ENCODE measurements at regions not wholly inside any gene's neighbourhood (a gene's known extent, or its start where the extent isn't known, plus 50 kb on each side); places are given as distances from the start of the nearest gene placed in this dataset.
"Not testable (repeated sequence)": the region's sequence is repeated elsewhere in the genome, so short reads cannot be mapped to it uniquely, and the experiment has no call there.

DNA sequence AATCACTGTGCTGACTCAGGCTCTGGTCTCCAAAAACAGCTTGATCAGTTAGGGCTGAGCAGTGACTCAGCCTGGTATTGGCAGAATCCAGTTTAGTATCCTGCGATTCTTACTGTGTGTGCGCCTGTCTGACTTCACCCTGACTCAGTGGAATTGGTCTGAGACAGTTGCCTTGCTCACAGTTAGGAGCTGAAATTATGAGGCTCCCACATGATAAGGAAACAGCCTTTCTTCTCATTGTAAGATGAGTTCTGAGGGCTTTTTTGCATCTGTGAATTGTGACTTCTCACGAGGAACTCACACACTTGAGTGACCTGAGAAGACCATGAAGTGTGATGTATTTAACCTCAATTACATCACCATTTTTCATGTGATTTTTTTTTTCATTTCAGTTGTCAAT, 1282.4 kb downstream of the RPIA start:
- H3K36me3 Mint-ChIP-seq (ENCODE audit: low read depth); CTCF ChIA-PET: not testable (repeated sequence)

DNA sequence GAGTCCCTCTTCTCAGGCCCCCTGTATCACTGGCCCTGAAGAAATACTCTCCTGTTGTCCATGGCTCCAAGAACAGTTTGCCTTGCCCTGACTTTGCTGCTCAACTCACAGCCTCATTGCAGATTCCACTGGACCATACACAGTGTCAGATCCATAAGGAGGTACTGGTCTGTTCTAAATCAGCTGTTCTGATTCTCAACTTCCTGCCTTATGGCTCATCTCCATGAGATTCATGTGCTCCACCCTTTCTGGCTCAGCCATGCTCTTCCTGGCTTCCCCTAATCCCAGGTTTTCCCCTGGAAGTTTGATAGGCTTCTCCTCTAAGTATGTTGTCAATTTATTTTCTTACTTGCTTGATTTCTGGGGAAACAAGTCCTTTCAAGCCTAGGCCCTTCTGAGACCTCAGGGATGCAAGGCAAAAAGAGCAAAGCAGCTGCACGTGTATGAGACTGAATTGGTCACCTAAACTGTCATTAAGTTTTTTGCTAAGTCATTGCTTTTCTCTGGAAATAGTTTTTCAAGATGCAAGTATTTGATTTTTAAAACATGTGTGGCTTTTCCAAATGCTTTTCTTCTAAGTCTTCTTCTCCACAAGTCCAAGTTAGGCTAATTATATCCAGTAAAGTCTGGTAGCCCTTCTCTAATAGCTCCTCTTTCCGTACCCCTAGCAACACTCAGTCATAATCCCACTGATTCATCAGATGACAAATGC, 1288.5 kb downstream of the RPIA start:
- H3K4me3 Mint-ChIP-seq; H3K27ac Mint-ChIP-seq; H3K27me3 Mint-ChIP-seq (ENCODE audit: low read depth); H3K9me3 Mint-ChIP-seq; H3K36me3 Mint-ChIP-seq (ENCODE audit: low read depth); intact Hi-C loops (cut with micrococcal nuclease); H3K4me1 Mint-ChIP-seq (ENCODE audit: low read depth); CTCF ChIA-PET; DNase-seq: not testable (repeated sequence)

More for the DNA sequence above, 1282.4 kb downstream of the RPIA start:
- DNase-seq; H3K9me3 Mint-ChIP-seq; H3K4me1 Mint-ChIP-seq (ENCODE audit: low read depth); H3K27me3 Mint-ChIP-seq (ENCODE audit: low read depth); H3K27ac Mint-ChIP-seq; H3K4me3 Mint-ChIP-seq; intact Hi-C loops (cut with micrococcal nuclease): not testable (repeated sequence)

DNA sequence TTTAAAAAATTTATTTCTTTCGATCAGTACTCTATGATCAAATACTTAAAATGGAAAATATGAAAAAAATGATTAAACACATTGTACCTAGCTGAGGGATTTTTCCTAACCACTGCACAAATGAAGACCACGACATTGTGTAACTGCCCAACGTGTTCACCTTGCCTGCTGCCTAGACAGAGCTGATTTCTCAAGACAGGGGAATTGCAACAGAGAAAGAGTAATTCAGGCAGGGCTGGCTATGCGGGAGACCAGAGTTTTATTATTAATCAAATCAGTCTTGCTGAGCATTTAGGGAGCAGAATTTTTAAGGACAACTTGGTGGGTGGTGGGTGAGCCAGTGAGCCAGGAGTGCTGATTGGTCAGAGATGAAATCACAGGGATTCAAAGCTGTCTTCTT, 1290.8 kb downstream of the RPIA start:
- H3K36me3 Mint-ChIP-seq (ENCODE audit: low read depth); H3K4me3 Mint-ChIP-seq; DNase-seq; CTCF ChIA-PET; H3K27me3 Mint-ChIP-seq (ENCODE audit: low read depth); H3K27ac Mint-ChIP-seq; H3K4me1 Mint-ChIP-seq (ENCODE audit: low read depth); intact Hi-C loops (cut with micrococcal nuclease); H3K9me3 Mint-ChIP-seq: not testable (repeated sequence)

DNA sequence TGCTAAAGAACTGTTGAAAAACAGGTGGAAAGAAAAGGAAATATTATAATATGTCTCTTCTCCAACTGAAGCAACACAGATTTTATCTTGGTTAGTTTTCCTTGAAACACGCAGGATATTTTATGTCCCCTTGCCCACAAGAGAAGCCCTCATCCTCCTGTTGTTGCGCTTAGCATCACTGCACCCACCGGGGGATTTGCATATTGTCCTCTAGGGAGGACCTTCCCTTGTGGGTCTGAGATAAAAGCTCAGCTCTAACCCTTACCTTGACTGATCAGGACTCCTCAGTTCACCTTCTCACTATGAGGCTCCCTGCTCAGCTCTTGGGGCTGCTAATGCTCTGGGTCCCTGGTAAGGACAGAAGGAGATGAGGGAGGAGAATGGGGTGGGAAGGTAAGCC, 1294.2 kb downstream of the RPIA start:
- H3K4me1 Mint-ChIP-seq (ENCODE audit: low read depth); H3K4me3 Mint-ChIP-seq; DNase-seq; H3K27ac Mint-ChIP-seq; H3K9me3 Mint-ChIP-seq; H3K36me3 Mint-ChIP-seq (ENCODE audit: low read depth); H3K27me3 Mint-ChIP-seq (ENCODE audit: low read depth); intact Hi-C loops (cut with micrococcal nuclease); CTCF ChIA-PET: not testable (repeated sequence)

DNA sequence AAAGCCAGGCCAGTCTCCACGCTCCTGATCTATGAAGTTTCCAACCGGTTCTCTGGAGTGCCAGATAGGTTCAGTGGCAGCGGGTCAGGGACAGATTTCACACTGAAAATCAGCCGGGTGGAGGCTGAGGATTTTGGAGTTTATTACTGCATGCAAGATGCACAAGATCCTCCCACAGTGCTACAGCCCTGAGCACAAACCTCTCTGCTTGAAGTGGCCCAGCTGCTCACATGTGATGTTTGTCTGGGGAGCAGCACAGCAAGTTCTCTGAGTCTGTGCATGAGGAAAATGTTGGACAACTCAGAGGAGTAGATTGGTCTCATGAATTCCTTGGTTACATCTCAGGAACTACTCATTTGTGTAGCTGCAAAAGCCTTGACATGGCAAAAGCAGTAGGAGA, 1295.1 kb downstream of the RPIA start:
- H3K36me3 Mint-ChIP-seq (ENCODE audit: low read depth); H3K27ac Mint-ChIP-seq; H3K27me3 Mint-ChIP-seq (ENCODE audit: low read depth); intact Hi-C loops (cut with micrococcal nuclease); DNase-seq; H3K4me3 Mint-ChIP-seq; H3K4me1 Mint-ChIP-seq (ENCODE audit: low read depth); H3K9me3 Mint-ChIP-seq; CTCF ChIA-PET: not testable (repeated sequence)

DNA sequence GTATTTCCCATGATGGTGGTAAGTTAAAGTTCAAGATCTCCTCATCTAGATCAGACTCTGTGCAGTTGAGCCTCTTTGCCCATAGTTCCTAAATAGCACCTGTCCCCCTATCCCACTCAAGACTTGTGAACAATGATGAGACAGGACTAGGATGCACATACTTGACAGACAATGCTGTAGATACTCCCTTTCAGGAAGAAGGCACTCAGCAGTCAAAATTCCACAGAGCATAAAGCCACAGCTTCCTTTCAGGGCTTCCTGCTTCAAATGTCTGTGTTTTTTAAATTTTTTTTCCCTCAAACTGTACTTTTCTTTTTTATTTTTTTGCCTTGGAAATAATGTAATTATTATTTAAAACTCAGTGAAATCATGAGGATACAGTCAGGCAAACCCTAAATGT, 1305.3 kb downstream of the RPIA start:
- CTCF ChIA-PET; H3K9me3 Mint-ChIP-seq; DNase-seq; H3K36me3 Mint-ChIP-seq (ENCODE audit: low read depth); H3K27me3 Mint-ChIP-seq (ENCODE audit: low read depth); H3K4me1 Mint-ChIP-seq (ENCODE audit: low read depth); H3K27ac Mint-ChIP-seq; intact Hi-C loops (cut with micrococcal nuclease); H3K4me3 Mint-ChIP-seq: not testable (repeated sequence)

DNA sequence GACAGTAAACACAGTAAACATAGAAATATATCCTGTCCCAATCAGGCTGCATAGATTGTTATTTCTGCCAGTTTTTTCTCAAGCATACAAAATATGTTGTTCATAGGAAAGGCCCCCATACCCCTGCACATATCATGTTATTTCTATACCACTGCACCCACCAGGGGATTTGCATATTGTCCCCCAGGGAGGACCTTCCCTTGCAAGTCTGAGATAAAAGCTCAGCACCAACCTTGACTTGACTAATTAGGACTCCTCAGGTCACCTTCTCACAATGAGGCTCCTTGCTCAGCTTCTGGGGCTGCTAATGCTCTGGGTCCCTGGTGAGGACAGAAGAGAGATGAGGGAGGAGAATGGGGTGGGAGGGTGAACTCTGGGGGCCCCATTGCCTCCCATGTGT, 1313.1 kb downstream of the RPIA start:
- CTCF ChIA-PET; H3K27me3 Mint-ChIP-seq (ENCODE audit: low read depth); DNase-seq; H3K36me3 Mint-ChIP-seq (ENCODE audit: low read depth); H3K9me3 Mint-ChIP-seq; intact Hi-C loops (cut with micrococcal nuclease); H3K4me3 Mint-ChIP-seq; H3K27ac Mint-ChIP-seq; H3K4me1 Mint-ChIP-seq (ENCODE audit: low read depth): not testable (repeated sequence)

DNA sequence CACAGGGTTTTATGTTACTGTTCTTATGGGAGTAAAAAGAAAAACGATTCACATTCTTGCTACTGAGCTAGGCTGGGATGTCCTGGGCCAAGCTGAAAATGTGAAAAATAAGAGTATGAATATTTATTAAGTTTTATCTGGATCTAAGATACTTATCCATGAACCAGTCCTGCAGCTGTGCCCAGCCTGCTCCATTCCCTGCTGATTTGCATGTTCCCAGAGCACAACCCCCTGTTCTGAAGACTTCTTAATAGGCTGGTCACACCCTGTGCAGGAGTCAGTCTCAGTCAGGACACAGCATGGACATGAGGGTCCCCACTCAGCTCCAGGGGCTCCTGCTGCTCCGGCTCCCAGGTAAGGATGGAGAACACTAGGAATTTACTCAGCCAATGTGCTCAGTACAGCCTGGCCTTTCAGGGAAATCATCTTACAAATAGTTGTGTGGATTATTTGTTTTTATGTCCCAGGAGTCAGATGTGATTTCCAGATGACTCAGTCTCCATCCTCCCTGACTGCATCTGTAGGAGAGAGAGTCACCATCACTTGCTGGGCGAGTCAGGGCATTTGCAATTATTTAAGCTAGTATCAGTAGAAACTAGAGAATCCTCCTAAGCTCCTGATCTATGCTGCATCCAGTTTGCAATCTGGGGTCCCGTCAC, 1319.1 kb downstream of the RPIA start:
- DNase-seq; H3K27ac Mint-ChIP-seq; H3K36me3 Mint-ChIP-seq (ENCODE audit: low read depth); CTCF ChIA-PET; H3K9me3 Mint-ChIP-seq; intact Hi-C loops (cut with micrococcal nuclease); H3K4me3 Mint-ChIP-seq; H3K4me1 Mint-ChIP-seq (ENCODE audit: low read depth); H3K27me3 Mint-ChIP-seq (ENCODE audit: low read depth): not testable (repeated sequence)

DNA sequence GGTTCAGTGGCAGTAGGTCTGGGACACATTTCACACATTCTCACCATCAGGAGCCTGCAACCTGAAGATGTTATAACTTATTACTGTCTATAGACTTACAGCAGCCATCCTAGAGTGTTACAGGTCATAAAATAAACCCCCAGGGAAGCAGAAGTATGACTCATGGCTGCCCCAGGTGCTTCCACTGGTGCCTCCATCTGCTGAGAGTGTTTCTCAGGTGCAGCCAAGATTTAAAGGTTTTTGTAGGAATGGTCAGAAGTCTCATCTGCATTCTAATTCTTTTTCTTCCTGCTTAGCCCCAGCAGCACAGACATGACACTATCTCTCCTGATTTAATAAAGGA, 1319.6 kb downstream of the RPIA start:
- intact Hi-C loops (cut with micrococcal nuclease); H3K36me3 Mint-ChIP-seq (ENCODE audit: low read depth); CTCF ChIA-PET; H3K27me3 Mint-ChIP-seq (ENCODE audit: low read depth); DNase-seq; H3K4me1 Mint-ChIP-seq (ENCODE audit: low read depth); H3K9me3 Mint-ChIP-seq; H3K27ac Mint-ChIP-seq; H3K4me3 Mint-ChIP-seq: not testable (repeated sequence)

DNA sequence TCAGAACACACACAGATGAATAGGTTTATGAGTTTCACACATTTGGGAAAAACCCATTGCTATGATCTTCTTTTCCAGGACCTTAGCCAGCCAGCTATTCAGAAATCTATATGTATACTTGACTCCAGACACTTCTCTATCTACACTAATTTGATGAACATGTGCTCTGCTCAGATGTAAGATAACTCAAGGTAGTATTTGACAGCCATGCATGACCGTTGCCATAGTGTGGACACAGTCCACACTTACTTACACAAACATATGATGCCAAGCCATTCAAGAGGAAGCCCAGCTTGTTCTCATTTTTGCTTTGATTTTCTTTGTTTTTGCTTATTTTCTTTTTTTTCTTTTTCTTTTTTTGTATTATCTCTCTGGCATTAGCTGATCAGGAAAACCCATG, 1328.4 kb downstream of the RPIA start:
- intact Hi-C loops (cut with micrococcal nuclease); H3K4me1 Mint-ChIP-seq (ENCODE audit: low read depth); H3K27ac Mint-ChIP-seq; H3K4me3 Mint-ChIP-seq; H3K36me3 Mint-ChIP-seq (ENCODE audit: low read depth); CTCF ChIA-PET; DNase-seq; H3K9me3 Mint-ChIP-seq; H3K27me3 Mint-ChIP-seq (ENCODE audit: low read depth): not testable (repeated sequence)

DNA sequence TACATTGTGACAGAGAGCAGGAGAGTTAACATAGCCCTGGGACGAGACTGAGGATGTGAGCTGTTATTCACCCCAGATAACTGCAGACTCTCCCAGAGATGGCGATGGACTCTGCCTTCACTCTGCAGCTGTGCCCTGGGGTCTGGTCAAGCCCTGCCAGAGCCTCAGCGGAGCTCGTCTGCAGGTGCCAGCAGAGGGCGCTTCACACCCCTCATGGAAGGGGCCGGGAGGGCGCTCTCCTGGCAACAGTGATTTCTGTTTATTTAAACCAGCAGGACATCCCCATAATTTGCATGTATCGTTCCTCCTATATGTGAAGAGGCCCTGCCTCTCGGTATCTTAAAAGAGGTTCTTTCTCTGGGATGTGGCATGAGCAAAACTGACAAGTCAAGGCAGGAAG, 1329.8 kb downstream of the RPIA start:
- CTCF ChIA-PET, H3K9me3 Mint-ChIP-seq: not testable (repeated sequence)

DNA sequence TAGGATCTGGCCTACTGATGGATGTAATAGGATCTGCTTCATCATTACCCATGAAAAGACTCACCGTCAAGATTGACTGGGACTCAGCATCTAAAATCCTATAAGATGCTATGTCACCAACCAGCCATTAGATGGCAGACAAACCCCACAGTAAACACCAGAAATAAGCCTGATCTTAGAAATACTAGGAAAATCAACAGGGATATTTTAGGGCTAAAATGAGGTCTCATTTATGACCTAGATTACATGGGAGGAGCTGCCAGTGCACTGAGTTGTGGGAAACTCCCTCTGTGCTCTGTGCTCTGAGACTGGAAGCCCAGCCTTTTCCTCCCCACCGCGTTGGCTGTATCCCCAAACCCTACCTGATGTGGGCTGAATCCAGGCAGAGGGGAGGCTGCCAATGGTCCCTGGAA, 1335.8 kb downstream of the RPIA start:
- H3K27me3 Mint-ChIP-seq (ENCODE audit: low read depth); intact Hi-C loops (cut with micrococcal nuclease): not testable (repeated sequence)

More for the DNA sequence above, 1329.8 kb downstream of the RPIA start:
- H3K4me3 Mint-ChIP-seq; H3K27me3 Mint-ChIP-seq (ENCODE audit: low read depth); DNase-seq; intact Hi-C loops (cut with micrococcal nuclease); H3K4me1 Mint-ChIP-seq (ENCODE audit: low read depth); H3K27ac Mint-ChIP-seq; H3K36me3 Mint-ChIP-seq (ENCODE audit: low read depth): not testable (repeated sequence)

DNA sequence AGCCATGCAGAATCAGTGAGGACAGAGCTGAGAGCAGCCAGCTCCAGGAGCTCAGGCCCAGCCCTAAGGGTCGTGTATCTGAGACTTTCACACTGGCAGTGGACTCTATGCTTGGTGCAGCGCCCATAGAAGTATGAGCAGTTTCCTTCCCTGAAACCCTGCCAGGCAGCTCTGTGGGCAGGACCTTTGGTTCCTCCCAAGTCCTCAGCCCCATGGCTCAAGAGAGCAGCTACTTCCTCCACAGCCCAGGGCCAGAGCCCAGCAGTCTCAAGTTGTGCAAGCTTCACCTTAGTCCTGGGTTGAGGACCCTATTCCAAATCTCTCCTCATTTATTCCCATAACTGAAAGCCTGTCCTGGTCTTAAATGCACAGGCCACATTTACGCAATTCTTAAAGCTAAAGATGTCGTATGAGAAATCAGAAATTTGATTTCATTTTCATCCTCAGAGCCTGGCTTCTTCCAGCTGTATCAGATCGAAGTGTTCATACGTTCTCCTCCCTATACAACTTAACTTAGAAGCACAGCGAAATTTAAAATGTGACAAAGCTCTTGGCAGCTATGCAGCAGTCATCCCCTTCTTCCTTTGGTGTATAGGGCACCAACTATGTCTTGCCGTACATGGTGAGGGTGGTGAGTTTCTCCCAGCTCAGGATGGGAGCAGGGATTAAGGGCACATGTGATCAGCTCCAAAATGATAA, 1337.1 kb downstream of the RPIA start:
- H3K27me3 Mint-ChIP-seq (ENCODE audit: low read depth); H3K4me1 Mint-ChIP-seq (ENCODE audit: low read depth); CTCF ChIA-PET; H3K9me3 Mint-ChIP-seq; H3K36me3 Mint-ChIP-seq (ENCODE audit: low read depth); intact Hi-C loops (cut with micrococcal nuclease); DNase-seq; H3K4me3 Mint-ChIP-seq; H3K27ac Mint-ChIP-seq: not testable (repeated sequence)

More for the DNA sequence above, 1335.8 kb downstream of the RPIA start:
- DNase-seq; H3K9me3 Mint-ChIP-seq; CTCF ChIA-PET; H3K27ac Mint-ChIP-seq; H3K4me3 Mint-ChIP-seq; H3K4me1 Mint-ChIP-seq (ENCODE audit: low read depth); H3K36me3 Mint-ChIP-seq (ENCODE audit: low read depth): not testable (repeated sequence)
